T47D (cell line): ENCODE measurements at regions not wholly inside any gene's neighbourhood (a gene's known extent, or its start where the extent isn't known, plus 50 kb on each side); places are given as distances from the start of the nearest gene placed in this dataset.

Experiments
- DNase-seq, 2 experiments: peaks; one replicate each; pipeline versions ENCODE4 v3.0.0 to v3.0.0-alpha.2; 2011 to 2012; ENCODE audit warnings: low read depth in 1 of 2, low spot score in 1 of 2
- JUND ChIP-seq: IDR thresholded peaks from 2 replicates; pipeline ENCODE4 v1.6.1; 2012; ENCODE audit warnings: low read depth
- in situ Hi-C: cut with HindIII; loops from 2 replicates; pipeline ENCODE4 v1.10.0; 2016; ENCODE audit warnings: low sequenced_read_pairs, low pct_unique_long_range_greater_than_20kb

GRCh38 chrX:39203427-39203826, 402.2 kb downstream of the MID1IP1 start:
- in situ Hi-C loops = no loop called here
- TF ChIP-seq JUND = no peak
- no peak for DNase-seq

DNA sequence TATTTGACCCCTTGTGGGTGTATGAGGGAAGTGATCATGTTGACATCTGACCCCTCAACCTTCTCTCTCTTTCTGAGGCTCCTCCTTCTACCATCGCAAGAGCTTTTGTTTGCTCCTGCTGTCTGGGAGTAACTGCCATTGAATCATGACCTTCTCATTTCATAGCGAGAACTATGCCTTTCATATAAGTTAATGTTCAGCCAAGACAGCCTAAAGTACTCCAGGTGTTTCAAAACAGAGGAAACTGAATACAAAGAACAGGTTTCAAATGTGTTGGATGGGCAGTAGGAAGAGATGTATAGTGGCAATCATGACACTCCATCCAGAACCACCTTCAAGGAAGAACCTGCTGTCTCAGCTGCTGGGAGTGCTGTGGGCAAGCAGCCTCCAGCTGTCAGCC, 403.1 kb downstream of the MID1IP1 start:
- in situ Hi-C loops = no loop called here
- TF ChIP-seq JUND = no peak
- DNase-seq = no peak

DNA sequence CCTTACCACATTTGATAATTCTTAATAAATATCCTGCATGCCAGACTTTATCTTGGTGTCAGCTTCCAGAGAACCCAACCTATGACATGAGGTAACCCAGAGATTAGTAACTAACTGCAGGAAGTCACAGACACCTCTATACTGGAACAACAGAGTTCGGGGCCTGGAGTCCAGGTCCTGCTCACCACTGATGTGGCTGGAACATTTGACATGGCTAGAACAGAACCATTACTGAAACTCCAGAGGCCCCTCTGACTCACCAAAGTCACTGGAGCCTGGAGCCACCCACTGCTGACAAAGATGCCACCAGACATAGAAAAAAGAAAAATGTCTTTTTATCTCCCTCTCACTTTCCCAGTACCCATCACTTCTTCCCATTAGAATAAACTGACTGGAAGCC, 403.7 kb downstream of the MID1IP1 start:
- DNase-seq = no peak
- no peak for TF ChIP-seq JUND
- in situ Hi-C loops = no loop called here

- DNase-seq = no peak
- in situ Hi-C loops = no loop called here
- TF ChIP-seq JUND = no peak
These were observed 404.2 kb downstream of the MID1IP1 start for GRCh38 chrX:39205467-39205866.

DNA sequence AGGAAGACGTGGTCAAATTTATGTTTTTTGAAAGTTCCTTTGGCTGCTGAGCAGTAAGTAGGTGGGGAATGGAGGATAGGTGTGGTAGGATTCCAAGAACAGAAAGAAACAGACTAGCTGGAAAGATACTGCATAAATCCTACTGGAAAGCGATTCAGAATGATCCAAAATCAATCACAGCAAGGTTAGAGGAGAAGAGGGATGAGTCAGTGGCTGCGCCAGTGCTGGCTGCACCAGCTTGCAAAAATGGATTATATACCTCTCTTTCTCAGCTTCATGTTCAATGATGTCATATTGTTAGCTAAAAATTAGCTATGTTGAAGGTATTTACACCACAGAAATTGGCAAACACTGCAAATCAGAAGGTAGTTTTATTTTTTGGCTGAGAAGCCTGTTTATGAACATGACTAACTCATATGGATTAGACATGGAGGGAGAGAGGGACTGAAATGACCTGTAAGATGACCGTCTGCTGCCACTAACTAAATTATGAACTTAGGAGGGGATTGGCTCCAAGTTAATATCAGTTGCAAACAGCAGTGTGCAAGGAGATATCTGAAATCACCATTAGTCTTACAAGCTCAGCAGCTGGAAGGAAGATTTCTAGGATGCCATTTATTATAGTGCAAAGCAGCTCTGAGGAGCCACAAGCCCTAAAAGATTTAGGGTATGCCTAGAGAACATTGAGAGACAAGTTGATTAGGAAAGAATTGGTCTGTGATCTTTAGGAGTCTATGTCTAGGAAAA, 405.3 kb downstream of the MID1IP1 start:
- in situ Hi-C loops = no loop called here
- no peak for TF ChIP-seq JUND
- DNase-seq = no peak

GRCh38 chrX:39211501-39211900, 410.2 kb downstream of the MID1IP1 start:
- in situ Hi-C loops = no loop called here
- TF ChIP-seq JUND = no peak
- DNase-seq = peak; percentile 9 to 81

DNA sequence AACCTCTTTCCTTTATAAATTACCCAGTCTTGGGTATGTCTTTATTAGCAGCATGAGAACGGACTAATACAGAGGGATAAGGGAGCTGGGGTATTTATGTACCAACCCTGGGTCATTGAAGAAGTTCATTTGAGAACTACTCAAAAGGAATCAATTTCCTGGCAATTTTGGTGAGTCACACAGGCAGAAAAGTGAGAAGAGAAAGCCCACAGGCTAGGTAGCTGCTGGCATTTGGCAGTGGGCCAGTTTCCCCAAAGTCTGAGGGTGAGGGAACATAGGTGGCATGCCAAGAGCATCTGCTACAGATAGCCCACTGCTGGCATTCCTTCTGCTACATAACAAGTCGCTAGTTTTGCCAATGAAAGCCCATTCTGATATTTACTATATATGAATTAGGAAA, 411.2 kb downstream of the MID1IP1 start:
- DNase-seq = peak in 1 of 2 experiments; percentile 8
- in situ Hi-C loops = no loop called here
- no peak for TF ChIP-seq JUND

- DNase-seq = no peak
- TF ChIP-seq JUND = no peak
- in situ Hi-C loops = no loop called here
These were observed 413.3 kb downstream of the MID1IP1 start for GRCh38 chrX:39214387-39215126.

DNA sequence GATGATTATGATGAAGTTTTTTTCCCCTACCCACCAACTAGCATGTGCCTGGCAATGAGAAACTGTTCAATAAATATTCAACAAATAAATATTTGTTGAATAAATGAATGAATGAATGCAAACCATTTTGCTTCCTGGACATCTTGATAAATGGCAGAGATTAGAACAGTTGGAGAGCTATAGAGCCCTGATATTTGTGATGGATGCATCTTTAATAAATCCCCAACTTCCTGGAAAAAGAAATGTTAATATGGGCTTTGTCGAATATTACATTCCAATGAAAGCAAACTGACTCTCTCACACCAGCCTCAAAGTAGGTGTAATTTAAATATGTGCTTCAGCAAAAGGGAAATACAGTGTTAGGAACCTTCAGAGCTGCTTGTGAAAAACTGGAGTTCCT, 419.7 kb downstream of the MID1IP1 start:
- DNase-seq = no peak
- in situ Hi-C loops = no loop called here
- no peak for TF ChIP-seq JUND

GRCh38 chrX:39222346-39223113, 421.3 kb downstream of the MID1IP1 start:
- TF ChIP-seq JUND = no peak
- in situ Hi-C loops = no loop called here
- no peak for DNase-seq

DNA sequence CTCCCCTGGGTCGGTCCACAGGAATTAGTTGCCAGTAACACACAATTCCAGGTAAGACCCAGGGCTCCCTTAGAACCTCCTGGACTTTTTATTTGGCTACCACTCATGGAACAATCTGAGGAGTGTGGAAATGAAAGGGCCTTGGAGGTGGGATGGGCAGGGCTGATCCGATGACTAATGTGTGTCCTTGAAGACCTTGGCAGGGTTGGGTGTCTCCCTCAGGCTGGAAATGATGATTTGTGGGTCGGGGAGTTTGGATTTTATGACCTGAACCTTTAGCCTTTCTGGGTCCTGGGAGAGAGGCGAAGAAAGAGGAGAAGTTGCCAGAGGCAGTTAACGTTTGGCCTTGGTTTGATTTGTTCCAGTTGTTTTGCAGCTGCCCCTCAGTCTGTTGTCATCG, 425.0 kb downstream of the MID1IP1 start:
- in situ Hi-C loops = no loop called here
- DNase-seq = no peak
- no peak for TF ChIP-seq JUND

- TF ChIP-seq JUND = no peak
- in situ Hi-C loops = no loop called here
- DNase-seq = no peak
These were observed 426.1 kb downstream of the MID1IP1 start for GRCh38 chrX:39227371-39227770.

- DNase-seq = no peak
- no peak for TF ChIP-seq JUND
- in situ Hi-C loops = no loop called here
These were observed 436.7 kb downstream of the MID1IP1 start for GRCh38 chrX:39238006-39238405.
